Panc1 (cell line): ENCODE measurements at regions not wholly inside any gene's neighbourhood (a gene's known extent, or its start where the extent isn't known, plus 50 kb on each side); places are given as distances from the start of the nearest gene placed in this dataset.

ENCODE experiments used
- SIN3A ChIP-seq: IDR thresholded peaks from 2 replicates; pipeline ENCODE4 v1.6.1; 2012; ENCODE audit warnings: low read depth, mild to moderate bottlenecking, low read length, moderate library complexity, borderline replicate concordance; ENCODE audit not compliant: insufficient read depth
- TF ChIP-seq, protein P1 (sequence below), 2 experiments: IDR thresholded peaks; 2 replicates each; pipeline ENCODE4 v1.6.1; 2011 to 2012; ENCODE audit warnings: low read depth in 2 of 2, control low read depth in 1 of 2, low read length in 1 of 2, mild to moderate bottlenecking in 1 of 2, moderate library complexity in 1 of 2; ENCODE audit not compliant: insufficient read depth in 1 of 2
- TF ChIP-seq, protein P2 (sequence below): fragments of 450-650 bp; IDR thresholded peaks from 2 replicates; pipeline ENCODE4 v1.5.1; 2017; ENCODE audit warnings: mild to moderate bottlenecking

DNA sequence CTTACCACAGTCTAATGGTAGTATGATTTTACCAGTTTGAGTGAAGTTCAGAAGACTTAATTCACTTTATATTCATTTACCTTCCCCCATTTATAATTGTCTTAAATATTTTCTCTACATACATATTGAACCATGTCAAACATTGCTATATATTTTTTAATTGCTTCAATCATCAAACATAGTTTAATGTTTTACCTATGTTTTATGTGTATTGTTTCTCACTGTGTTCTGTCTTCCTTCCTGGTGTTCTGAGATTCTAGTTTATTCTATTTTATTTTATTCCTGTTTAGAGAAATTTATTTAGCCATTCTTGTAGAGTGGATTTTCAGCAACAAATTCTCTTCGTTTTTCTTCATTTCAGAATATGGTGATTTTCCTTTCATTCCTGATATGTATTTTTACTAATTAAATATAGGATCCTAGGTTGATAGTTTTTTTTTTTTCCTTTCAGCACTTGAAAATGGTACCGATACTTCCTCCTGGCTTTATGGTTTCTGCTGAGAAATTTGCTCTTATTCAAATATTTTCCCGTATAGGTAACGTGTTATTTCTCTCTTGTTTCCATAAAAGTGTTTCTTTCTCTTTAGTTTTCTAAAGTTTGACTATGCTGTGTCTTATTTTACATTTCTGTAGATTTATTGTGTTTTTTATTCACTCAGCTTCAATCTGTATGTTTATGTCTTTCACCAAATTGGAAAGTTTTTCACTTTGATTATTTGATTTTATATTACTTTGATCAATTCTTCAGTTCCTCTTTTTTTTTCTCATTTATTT is 201.8 kb upstream of the AGR3 start:
- TF ChIP-seq, protein P1, sequence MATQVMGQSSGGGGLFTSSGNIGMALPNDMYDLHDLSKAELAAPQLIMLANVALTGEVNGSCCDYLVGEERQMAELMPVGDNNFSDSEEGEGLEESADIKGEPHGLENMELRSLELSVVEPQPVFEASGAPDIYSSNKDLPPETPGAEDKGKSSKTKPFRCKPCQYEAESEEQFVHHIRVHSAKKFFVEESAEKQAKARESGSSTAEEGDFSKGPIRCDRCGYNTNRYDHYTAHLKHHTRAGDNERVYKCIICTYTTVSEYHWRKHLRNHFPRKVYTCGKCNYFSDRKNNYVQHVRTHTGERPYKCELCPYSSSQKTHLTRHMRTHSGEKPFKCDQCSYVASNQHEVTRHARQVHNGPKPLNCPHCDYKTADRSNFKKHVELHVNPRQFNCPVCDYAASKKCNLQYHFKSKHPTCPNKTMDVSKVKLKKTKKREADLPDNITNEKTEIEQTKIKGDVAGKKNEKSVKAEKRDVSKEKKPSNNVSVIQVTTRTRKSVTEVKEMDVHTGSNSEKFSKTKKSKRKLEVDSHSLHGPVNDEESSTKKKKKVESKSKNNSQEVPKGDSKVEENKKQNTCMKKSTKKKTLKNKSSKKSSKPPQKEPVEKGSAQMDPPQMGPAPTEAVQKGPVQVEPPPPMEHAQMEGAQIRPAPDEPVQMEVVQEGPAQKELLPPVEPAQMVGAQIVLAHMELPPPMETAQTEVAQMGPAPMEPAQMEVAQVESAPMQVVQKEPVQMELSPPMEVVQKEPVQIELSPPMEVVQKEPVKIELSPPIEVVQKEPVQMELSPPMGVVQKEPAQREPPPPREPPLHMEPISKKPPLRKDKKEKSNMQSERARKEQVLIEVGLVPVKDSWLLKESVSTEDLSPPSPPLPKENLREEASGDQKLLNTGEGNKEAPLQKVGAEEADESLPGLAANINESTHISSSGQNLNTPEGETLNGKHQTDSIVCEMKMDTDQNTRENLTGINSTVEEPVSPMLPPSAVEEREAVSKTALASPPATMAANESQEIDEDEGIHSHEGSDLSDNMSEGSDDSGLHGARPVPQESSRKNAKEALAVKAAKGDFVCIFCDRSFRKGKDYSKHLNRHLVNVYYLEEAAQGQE (IDR thresholded peaks at IDR 0.05; ENCODE audit: insufficient read depth in 1 of 2, low read depth in 2 of 2, low read length in 1 of 2), result no peak
- TF ChIP-seq, protein P2, sequence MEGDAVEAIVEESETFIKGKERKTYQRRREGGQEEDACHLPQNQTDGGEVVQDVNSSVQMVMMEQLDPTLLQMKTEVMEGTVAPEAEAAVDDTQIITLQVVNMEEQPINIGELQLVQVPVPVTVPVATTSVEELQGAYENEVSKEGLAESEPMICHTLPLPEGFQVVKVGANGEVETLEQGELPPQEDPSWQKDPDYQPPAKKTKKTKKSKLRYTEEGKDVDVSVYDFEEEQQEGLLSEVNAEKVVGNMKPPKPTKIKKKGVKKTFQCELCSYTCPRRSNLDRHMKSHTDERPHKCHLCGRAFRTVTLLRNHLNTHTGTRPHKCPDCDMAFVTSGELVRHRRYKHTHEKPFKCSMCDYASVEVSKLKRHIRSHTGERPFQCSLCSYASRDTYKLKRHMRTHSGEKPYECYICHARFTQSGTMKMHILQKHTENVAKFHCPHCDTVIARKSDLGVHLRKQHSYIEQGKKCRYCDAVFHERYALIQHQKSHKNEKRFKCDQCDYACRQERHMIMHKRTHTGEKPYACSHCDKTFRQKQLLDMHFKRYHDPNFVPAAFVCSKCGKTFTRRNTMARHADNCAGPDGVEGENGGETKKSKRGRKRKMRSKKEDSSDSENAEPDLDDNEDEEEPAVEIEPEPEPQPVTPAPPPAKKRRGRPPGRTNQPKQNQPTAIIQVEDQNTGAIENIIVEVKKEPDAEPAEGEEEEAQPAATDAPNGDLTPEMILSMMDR, result no peak
- no peak for TF ChIP-seq SIN3A
